ENCODE measurements at regions not wholly inside any gene's neighbourhood (a gene's known extent, or its start where the extent isn't known, plus 50 kb on each side); places are given as distances from the start of the nearest gene placed in this dataset.
"Not testable (repeated sequence)": the region's sequence is repeated elsewhere in the genome, so short reads cannot be mapped to it uniquely, and the experiment has no call there.

GRCh38 chr14:82805892-82806825 lies 1272.5 kb upstream of the SEL1L start:
- Histone ChIP-seq H3K36me3 (ENCODE audit: low read depth) (no peaks in the 10 kb centered on the region), H3K4me1 (ENCODE audit: insufficient read depth, poor library complexity, severe bottlenecking) (no peaks in the 10 kb centered on the region), H3K4me3 (ENCODE audit: severe bottlenecking) (no peak overlapping the region), H3K27ac (ENCODE audit: poor library complexity, severe bottlenecking) (no peak overlapping the region), H3K27me3 (ENCODE audit: insufficient read depth, poor library complexity, severe bottlenecking) (no peaks in the 10 kb centered on the region), H3K9me3 (ENCODE audit: severe bottlenecking) (no peaks in the 10 kb centered on the region)
- TF ChIP-seq CTCF (IDR thresholded peaks at IDR 0.05; ENCODE audit: poor library complexity, severe bottlenecking): no peak
- ATAC-seq (ENCODE audit: low read depth) (no peak), DNase-seq (ENCODE audit: low spot score) (no peak)

GRCh38 chr14:82811246-82811645 lies 1277.6 kb upstream of the SEL1L start:
- TF ChIP-seq CTCF (IDR thresholded peaks at IDR 0.05; ENCODE audit: poor library complexity, severe bottlenecking): no peak
- Histone ChIP-seq H3K27me3 (ENCODE audit: insufficient read depth, poor library complexity, severe bottlenecking) (no peaks in the 10 kb centered on the region), H3K4me1 (ENCODE audit: insufficient read depth, poor library complexity, severe bottlenecking) (no peaks in the 10 kb centered on the region), H3K9me3 (ENCODE audit: severe bottlenecking) (no peaks in the 10 kb centered on the region), H3K36me3 (ENCODE audit: low read depth) (no peaks in the 10 kb centered on the region), H3K27ac (ENCODE audit: poor library complexity, severe bottlenecking) (no peak overlapping the region), H3K4me3 (ENCODE audit: severe bottlenecking) (no peak overlapping the region)
- no peak for ATAC-seq (ENCODE audit: low read depth)
- no peak for DNase-seq (ENCODE audit: low spot score)

GRCh38 chr14:82814339-82814738 lies 1280.7 kb upstream of the SEL1L start:
- DNase-seq (ENCODE audit: low spot score); H3K4me1 ChIP-seq (ENCODE audit: insufficient read depth, poor library complexity, severe bottlenecking); H3K4me3 ChIP-seq (ENCODE audit: severe bottlenecking); H3K9me3 ChIP-seq (ENCODE audit: severe bottlenecking); H3K27me3 ChIP-seq (ENCODE audit: insufficient read depth, poor library complexity, severe bottlenecking); H3K36me3 ChIP-seq (ENCODE audit: low read depth); ATAC-seq (ENCODE audit: low read depth); H3K27ac ChIP-seq (ENCODE audit: poor library complexity, severe bottlenecking): not testable (repeated sequence)

GRCh38 chr14:82830596-82830995 lies 1296.9 kb upstream of the SEL1L start:
- Histone ChIP-seq H3K4me3 (ENCODE audit: severe bottlenecking) (no peak overlapping the region), H3K9me3 (ENCODE audit: severe bottlenecking) (no peaks in the 10 kb centered on the region), H3K27me3 (ENCODE audit: insufficient read depth, poor library complexity, severe bottlenecking) (no peaks in the 10 kb centered on the region), H3K4me1 (ENCODE audit: insufficient read depth, poor library complexity, severe bottlenecking) (no peaks in the 10 kb centered on the region), H3K36me3 (ENCODE audit: low read depth) (no peaks in the 10 kb centered on the region), H3K27ac (ENCODE audit: poor library complexity, severe bottlenecking) (no peak overlapping the region)
- TF ChIP-seq CTCF (IDR thresholded peaks at IDR 0.05; ENCODE audit: poor library complexity, severe bottlenecking): no peak
- ATAC-seq (ENCODE audit: low read depth): no peak
- DNase-seq (ENCODE audit: low spot score): no peak

- H3K9me3 ChIP-seq (ENCODE audit: severe bottlenecking): no peaks in the 10 kb centered on the region
- H3K27me3 ChIP-seq (ENCODE audit: insufficient read depth, poor library complexity, severe bottlenecking): no peaks in the 10 kb centered on the region
- no peak overlapping the region for H3K4me3 ChIP-seq (ENCODE audit: severe bottlenecking)
- DNase-seq (ENCODE audit: low spot score) (no peak), ATAC-seq (ENCODE audit: low read depth) (no peak)
- no peak overlapping the region for H3K27ac ChIP-seq (ENCODE audit: poor library complexity, severe bottlenecking)
- no peak for TF ChIP-seq CTCF (IDR thresholded peaks at IDR 0.05; ENCODE audit: poor library complexity, severe bottlenecking)
- H3K36me3 ChIP-seq (ENCODE audit: low read depth): no peaks in the 10 kb centered on the region
- H3K4me1 ChIP-seq (ENCODE audit: insufficient read depth, poor library complexity, severe bottlenecking): no peaks in the 10 kb centered on the region
Observed at GRCh38 chr14:82836256-82836950, 1302.8 kb upstream of the SEL1L start.

All from RWPE2 (cell line).